Left kidney (tissue), 1 donor: ENCODE measurements at regions not wholly inside any gene's neighbourhood (a gene's known extent, or its start where the extent isn't known, plus 50 kb on each side); places are given as distances from the start of the nearest gene placed in this dataset.
"Not testable (repeated sequence)": the region's sequence is repeated elsewhere in the genome, so short reads cannot be mapped to it uniquely, and the experiment has no call there.

Experiments used
- DNase-seq: peaks from one replicate; pipeline ENCODE4 v3.0.0-alpha.2; 2013

- DNase-seq = no peak
These were observed 1825.0 kb upstream of the RAG2 start for GRCh38 chr11:38423042-38423441.

- DNase-seq = peak; percentile 0
These were observed 1818.1 kb upstream of the RAG2 start for GRCh38 chr11:38416141-38416540.

GRCh38 chr11:38411149-38411548 is 1813.1 kb upstream of the RAG2 start:
- DNase-seq = no peak

- no peak for DNase-seq
These were observed 1804.0 kb upstream of the RAG2 start for GRCh38 chr11:38402063-38402462.

GRCh38 chr11:38392176-38392575 is 1794.1 kb upstream of the RAG2 start:
- no peak for DNase-seq

- DNase-seq = no peak
These were observed 1786.5 kb upstream of the RAG2 start for GRCh38 chr11:38384568-38384967.

GRCh38 chr11:38365274-38365673 is 1767.2 kb upstream of the RAG2 start:
- no peak for DNase-seq

- no peak for DNase-seq
These were observed 1758.2 kb upstream of the RAG2 start for GRCh38 chr11:38356255-38356654.

GRCh38 chr11:38345286-38345685 is 1747.2 kb upstream of the RAG2 start:
- DNase-seq = no peak

GRCh38 chr11:38341612-38342011 is 1743.6 kb upstream of the RAG2 start:
- not testable (repeated sequence) for DNase-seq

GRCh38 chr11:38339835-38340440 is 1741.9 kb upstream of the RAG2 start:
- no peak for DNase-seq

- not testable (repeated sequence) for DNase-seq
These were observed 1740.0 kb upstream of the RAG2 start for GRCh38 chr11:38338022-38338421.

- no peak for DNase-seq
These were observed 1734.0 kb upstream of the RAG2 start for GRCh38 chr11:38332046-38332445.

- DNase-seq = no peak
These were observed 1732.5 kb upstream of the RAG2 start for GRCh38 chr11:38330578-38330977.

GRCh38 chr11:38323961-38324761 is 1726.1 kb upstream of the RAG2 start:
- DNase-seq = no peak

GRCh38 chr11:38315151-38315550 is 1717.1 kb upstream of the RAG2 start:
- no peak for DNase-seq

GRCh38 chr11:38307455-38307854 is 1709.4 kb upstream of the RAG2 start:
- DNase-seq = no peak

- DNase-seq = no peak
These were observed 1707.6 kb upstream of the RAG2 start for GRCh38 chr11:38305682-38306081.

- DNase-seq = no peak
These were observed 1706.9 kb upstream of the RAG2 start for GRCh38 chr11:38304926-38305325.

- DNase-seq = no peak
These were observed 1704.5 kb upstream of the RAG2 start for GRCh38 chr11:38302564-38302963.

GRCh38 chr11:38300570-38300969 is 1702.5 kb upstream of the RAG2 start:
- no peak for DNase-seq

- DNase-seq = no peak
These were observed 1698.3 kb upstream of the RAG2 start for GRCh38 chr11:38296211-38296776.

- no peak for DNase-seq
These were observed 1684.7 kb upstream of the RAG2 start for GRCh38 chr11:38282718-38283117.
